A673 (cell line): ENCODE measurements at regions not wholly inside any gene's neighbourhood (a gene's known extent, or its start where the extent isn't known, plus 50 kb on each side); places are given as distances from the start of the nearest gene placed in this dataset.
A peak's percentile ranks its signal among the peaks of the same experiment; 100 is the strongest.
"Not testable (repeated sequence)": the region's sequence is repeated elsewhere in the genome, so short reads cannot be mapped to it uniquely, and the experiment has no call there.

Experiments
- BruUV-seq: library from RNA; stranded (reverse); fragments of 400-500 nt; replicated peaks from 2 replicates; lab custom pipeline; 2021; lab: Mats Ljungman, UMichigan
- CTCF ChIA-PET: fragments of 300-600 bp; sonication (Branson Sonifier 250); formaldehyde crosslinking; loops from one replicate; lab custom pipeline; 2022; ENCODE audit warnings: antibody characterized with exemption; lab: Charles Lee
- POLR2A ChIA-PET: fragments of 300-600 bp; sonication (Branson Sonifier 250); formaldehyde crosslinking; loops from one replicate; lab custom pipeline; 2022; ENCODE audit warnings: antibody characterized with exemption; ENCODE audit not compliant: low non-redundant PET; lab: Charles Lee
- DNase-seq: peaks from one replicate; pipeline ENCODE4 v3.0.0-alpha.2; 2015; ENCODE audit warnings: low spot score
- H3K27ac ChIP-seq: fragments of 200-600 bp; sonication (generic); 2 replicates; pipeline ENCODE4 v1.5.1; 2016; ENCODE audit warnings: mixed run types, low read depth, mild to moderate bottlenecking, mixed read lengths, antibody characterized with exemption, low read length; ENCODE audit not compliant: poor library complexity, severe bottlenecking
- H3K27me3 ChIP-seq: fragments of 200-600 bp; sonication (generic); replicated peaks from 2 replicates; pipeline ENCODE4 v1.6.1; 2017; ENCODE audit warnings: mixed run types, low read depth, mild to moderate bottlenecking, mixed read lengths, antibody characterized with exemption, low read length; ENCODE audit not compliant: insufficient read depth, poor library complexity
- H3K36me3 ChIP-seq: fragments of 200-600 bp; sonication (generic); 2 replicates; pipeline ENCODE4 v1.6.1; 2016; ENCODE audit warnings: mixed run types, mild to moderate bottlenecking, mixed read lengths, antibody characterized with exemption, low read length; ENCODE audit not compliant: insufficient read depth, poor library complexity, severe bottlenecking
- H3K4me1 ChIP-seq: fragments of 200-600 bp; sonication (generic); 2 replicates; pipeline ENCODE4 v1.6.1; 2017; ENCODE audit warnings: mixed run types, mild to moderate bottlenecking, mixed read lengths, antibody characterized with exemption, low read length; ENCODE audit not compliant: insufficient read depth, poor library complexity, severe bottlenecking
- H3K4me3 ChIP-seq: fragments of 200-600 bp; sonication (generic); 2 replicates; pipeline ENCODE4 v1.5.1; 2016; ENCODE audit warnings: low read depth, mixed run types, mild to moderate bottlenecking, mixed read lengths, low read length; ENCODE audit not compliant: poor library complexity, severe bottlenecking
- H3K9me3 ChIP-seq: fragments of 200-600 bp; sonication (generic); 2 replicates; pipeline ENCODE4 v1.6.1; 2016; ENCODE audit warnings: mixed run types, low read depth, mild to moderate bottlenecking, mixed read lengths, antibody characterized with exemption, low read length; ENCODE audit not compliant: poor library complexity, severe bottlenecking
- CTCF ChIP-seq: fragments of 300-800, 200-600 bp; sonication (generic); conservative IDR thresholded peaks from 2 replicates; pipeline ENCODE4 v1.5.1; 2017; ENCODE audit warnings: low read depth, mild to moderate bottlenecking, antibody characterized with exemption, low read length, moderate library complexity, mixed read lengths
- EZH2 ChIP-seq: fragments of 200-600 bp; sonication (generic); IDR thresholded peaks from 2 replicates; pipeline ENCODE4 v1.6.1; 2017; ENCODE audit warnings: borderline replicate concordance, low read depth, mild to moderate bottlenecking, mixed read lengths, antibody characterized with exemption, low read length; ENCODE audit not compliant: poor library complexity, severe bottlenecking
- intact Hi-C: fragments of 100-400 bp; cut with micrococcal nuclease; formaldehyde crosslinking; loops from one replicate; pipeline ENCODE4 v1.10.0; 2022; ENCODE audit not compliant: unreplicated experiment

GRCh38 chr19:31470952-31471351 is 121.7 kb upstream of the TSHZ3 start:
- Histone ChIP-seq H3K4me3 (no peak overlapping the region), H3K9me3 (no peaks in the 10 kb centered on the region), H3K27me3 (no peaks in the 10 kb centered on the region), H3K36me3 (no peaks in the 10 kb centered on the region), H3K27ac (no peak overlapping the region), H3K4me1 (no peaks in the 10 kb centered on the region)
- ChIA-PET CTCF (no interaction called here), POLR2A (no interaction called here)
- no peak for DNase-seq
- intact Hi-C loops: no loop called here
- no TSS peak for BruUV-seq
- TF ChIP-seq EZH2 (no peak), CTCF (no peak)

GRCh38 chr19:31478241-31478640 is 129.0 kb upstream of the TSHZ3 start:
- intact Hi-C loops: no loop called here
- ChIA-PET CTCF (no interaction called here), POLR2A (no interaction called here)
- Histone ChIP-seq H3K4me3 (no peak overlapping the region), H3K27ac (no peak overlapping the region), H3K4me1 (no peaks in the 10 kb centered on the region), H3K27me3 (no peaks in the 10 kb centered on the region), H3K36me3 (no peaks in the 10 kb centered on the region), H3K9me3 (no peaks in the 10 kb centered on the region)
- no TSS peak for BruUV-seq
- DNase-seq: no peak
- TF ChIP-seq CTCF (no peak), EZH2 (no peak)

GRCh38 chr19:31483226-31483857 is 134.1 kb upstream of the TSHZ3 start:
- Histone ChIP-seq H3K27ac (no peak overlapping the region), H3K36me3 (no peaks in the 10 kb centered on the region), H3K27me3 (no peaks in the 10 kb centered on the region), H3K9me3 (no peaks in the 10 kb centered on the region), H3K4me3 (no peak overlapping the region), H3K4me1 (no peaks in the 10 kb centered on the region)
- intact Hi-C loops: no loop called here
- ChIA-PET CTCF (no interaction called here), POLR2A (no interaction called here)
- TF ChIP-seq CTCF: no peak
- TF ChIP-seq EZH2: no peak
- DNase-seq: no peak
- no TSS peak for BruUV-seq

- intact Hi-C loops, H3K4me3 ChIP-seq, H3K9me3 ChIP-seq, H3K36me3 ChIP-seq, CTCF ChIA-PET, H3K4me1 ChIP-seq, H3K27me3 ChIP-seq, POLR2A ChIA-PET, H3K27ac ChIP-seq, BruUV-seq: not testable (repeated sequence)
- peak; percentile 27 for DNase-seq
These were observed 135.7 kb upstream of the TSHZ3 start for GRCh38 chr19:31484858-31485410.
